ENCODE measurements at regions not wholly inside any gene's neighbourhood (a gene's known extent, or its start where the extent isn't known, plus 50 kb on each side); places are given as distances from the start of the nearest gene placed in this dataset.

GRCh38 chr2:42877511-42877910, 85.1 kb upstream of the HAAO start:
- intact Hi-C loops (cut with micrococcal nuclease; ENCODE audit: unreplicated experiment) = no loop called here
- no peaks in the 10 kb centered on the region for H3K4me1 Mint-ChIP-seq (ENCODE audit: low read depth, unreplicated experiment)
- H3K4me3 Mint-ChIP-seq (ENCODE audit: low read depth, unreplicated experiment) = no peak overlapping the region
- CTCF ChIA-PET = no interaction called here
- no peak for DNase-seq
- no peaks in the 10 kb centered on the region for H3K9me3 Mint-ChIP-seq (ENCODE audit: low read depth, unreplicated experiment)
- H3K27ac Mint-ChIP-seq (ENCODE audit: unreplicated experiment) = no peak overlapping the region
- no peaks in the 10 kb centered on the region for H3K36me3 Mint-ChIP-seq (ENCODE audit: insufficient read depth, unreplicated experiment)
- no TSS peak for BruUV-seq (replicated peaks)
- no peak for TF ChIP-seq CTCF (IDR thresholded peaks at IDR 0.05; ENCODE audit: unreplicated experiment)
- no peaks in the 10 kb centered on the region for H3K27me3 Mint-ChIP-seq (ENCODE audit: unreplicated experiment)

GRCh38 chr2:42876326-42876751, 84.0 kb upstream of the HAAO start:
- Mint-ChIP-seq H3K4me3 (ENCODE audit: low read depth, unreplicated experiment) (no peak overlapping the region), H3K9me3 (ENCODE audit: low read depth, unreplicated experiment) (no peaks in the 10 kb centered on the region), H3K27ac (ENCODE audit: unreplicated experiment) (no peak overlapping the region), H3K4me1 (ENCODE audit: low read depth, unreplicated experiment) (no peaks in the 10 kb centered on the region), H3K36me3 (ENCODE audit: insufficient read depth, unreplicated experiment) (no peaks in the 10 kb centered on the region), H3K27me3 (ENCODE audit: unreplicated experiment) (no peaks in the 10 kb centered on the region)
- intact Hi-C loops (cut with micrococcal nuclease; ENCODE audit: unreplicated experiment) = no loop called here
- no peak for DNase-seq
- TF ChIP-seq CTCF (IDR thresholded peaks at IDR 0.05; ENCODE audit: unreplicated experiment) = no peak
- CTCF ChIA-PET = no interaction called here
- no TSS peak for BruUV-seq (replicated peaks)

GRCh38 chr2:42875880-42876279, 83.5 kb upstream of the HAAO start:
- H3K9me3 Mint-ChIP-seq (ENCODE audit: low read depth, unreplicated experiment) = no peaks in the 10 kb centered on the region
- intact Hi-C loops (cut with micrococcal nuclease; ENCODE audit: unreplicated experiment) = no loop called here
- no peaks in the 10 kb centered on the region for H3K4me1 Mint-ChIP-seq (ENCODE audit: low read depth, unreplicated experiment)
- no TSS peak for BruUV-seq (replicated peaks)
- no peaks in the 10 kb centered on the region for H3K27me3 Mint-ChIP-seq (ENCODE audit: unreplicated experiment)
- no peak overlapping the region for H3K4me3 Mint-ChIP-seq (ENCODE audit: low read depth, unreplicated experiment)
- no peak for DNase-seq
- TF ChIP-seq CTCF (IDR thresholded peaks at IDR 0.05; ENCODE audit: unreplicated experiment) = no peak
- no peaks in the 10 kb centered on the region for H3K36me3 Mint-ChIP-seq (ENCODE audit: insufficient read depth, unreplicated experiment)
- CTCF ChIA-PET = no interaction called here
- no peak overlapping the region for H3K27ac Mint-ChIP-seq (ENCODE audit: unreplicated experiment)

GRCh38 chr2:42874949-42875801, 82.8 kb upstream of the HAAO start:
- Mint-ChIP-seq H3K4me3 (ENCODE audit: low read depth, unreplicated experiment) (no peak overlapping the region), H3K27me3 (ENCODE audit: unreplicated experiment) (no peaks in the 10 kb centered on the region), H3K36me3 (ENCODE audit: insufficient read depth, unreplicated experiment) (no peaks in the 10 kb centered on the region), H3K27ac (ENCODE audit: unreplicated experiment) (no peak overlapping the region), H3K9me3 (ENCODE audit: low read depth, unreplicated experiment) (no peaks in the 10 kb centered on the region), H3K4me1 (ENCODE audit: low read depth, unreplicated experiment) (no peaks in the 10 kb centered on the region)
- intact Hi-C loops (cut with micrococcal nuclease; ENCODE audit: unreplicated experiment) = no loop called here
- BruUV-seq (replicated peaks) = no TSS peak
- CTCF ChIA-PET = interaction anchor here (0.6 kb wide), 1 partner anchor 85 kb away, joined by 4 read pairs; no protein-coding TSS in a partner anchor
- no peak for DNase-seq
- no peak for TF ChIP-seq CTCF (IDR thresholded peaks at IDR 0.05; ENCODE audit: unreplicated experiment)

Data from Calu3 (cell line).